A673 (cell line): ENCODE measurements at regions not wholly inside any gene's neighbourhood (a gene's known extent, or its start where the extent isn't known, plus 50 kb on each side); places are given as distances from the start of the nearest gene placed in this dataset.

Source experiments
- BruUV-seq: library from RNA; stranded (reverse); fragments of 400-500 nt; replicated peaks from 2 replicates; lab custom pipeline; 2021; lab: Mats Ljungman, UMichigan
- CTCF ChIA-PET: fragments of 300-600 bp; sonication (Branson Sonifier 250); formaldehyde crosslinking; loops from one replicate; lab custom pipeline; 2022; ENCODE audit warnings: antibody characterized with exemption; lab: Charles Lee
- POLR2A ChIA-PET: fragments of 300-600 bp; sonication (Branson Sonifier 250); formaldehyde crosslinking; loops from one replicate; lab custom pipeline; 2022; ENCODE audit warnings: antibody characterized with exemption; ENCODE audit not compliant: low non-redundant PET; lab: Charles Lee
- DNase-seq: peaks from one replicate; pipeline ENCODE4 v3.0.0-alpha.2; 2015; ENCODE audit warnings: low spot score
- H3K27ac ChIP-seq: fragments of 200-600 bp; sonication (generic); 2 replicates; pipeline ENCODE4 v1.5.1; 2016; ENCODE audit warnings: mixed run types, low read depth, mild to moderate bottlenecking, mixed read lengths, antibody characterized with exemption, low read length; ENCODE audit not compliant: poor library complexity, severe bottlenecking
- H3K27me3 ChIP-seq: fragments of 200-600 bp; sonication (generic); replicated peaks from 2 replicates; pipeline ENCODE4 v1.6.1; 2017; ENCODE audit warnings: mixed run types, low read depth, mild to moderate bottlenecking, mixed read lengths, antibody characterized with exemption, low read length; ENCODE audit not compliant: insufficient read depth, poor library complexity
- H3K36me3 ChIP-seq: fragments of 200-600 bp; sonication (generic); 2 replicates; pipeline ENCODE4 v1.6.1; 2016; ENCODE audit warnings: mixed run types, mild to moderate bottlenecking, mixed read lengths, antibody characterized with exemption, low read length; ENCODE audit not compliant: insufficient read depth, poor library complexity, severe bottlenecking
- H3K4me1 ChIP-seq: fragments of 200-600 bp; sonication (generic); 2 replicates; pipeline ENCODE4 v1.6.1; 2017; ENCODE audit warnings: mixed run types, mild to moderate bottlenecking, mixed read lengths, antibody characterized with exemption, low read length; ENCODE audit not compliant: insufficient read depth, poor library complexity, severe bottlenecking
- H3K4me3 ChIP-seq: fragments of 200-600 bp; sonication (generic); 2 replicates; pipeline ENCODE4 v1.5.1; 2016; ENCODE audit warnings: low read depth, mixed run types, mild to moderate bottlenecking, mixed read lengths, low read length; ENCODE audit not compliant: poor library complexity, severe bottlenecking
- H3K9me3 ChIP-seq: fragments of 200-600 bp; sonication (generic); 2 replicates; pipeline ENCODE4 v1.6.1; 2016; ENCODE audit warnings: mixed run types, low read depth, mild to moderate bottlenecking, mixed read lengths, antibody characterized with exemption, low read length; ENCODE audit not compliant: poor library complexity, severe bottlenecking
- CTCF ChIP-seq: fragments of 300-800, 200-600 bp; sonication (generic); conservative IDR thresholded peaks from 2 replicates; pipeline ENCODE4 v1.5.1; 2017; ENCODE audit warnings: low read depth, mild to moderate bottlenecking, antibody characterized with exemption, low read length, moderate library complexity, mixed read lengths
- EZH2 ChIP-seq: fragments of 200-600 bp; sonication (generic); IDR thresholded peaks from 2 replicates; pipeline ENCODE4 v1.6.1; 2017; ENCODE audit warnings: borderline replicate concordance, low read depth, mild to moderate bottlenecking, mixed read lengths, antibody characterized with exemption, low read length; ENCODE audit not compliant: poor library complexity, severe bottlenecking
- intact Hi-C: fragments of 100-400 bp; cut with micrococcal nuclease; formaldehyde crosslinking; loops from one replicate; pipeline ENCODE4 v1.10.0; 2022; ENCODE audit not compliant: unreplicated experiment

GRCh38 chr9:94478755-94479730, 75.8 kb upstream of the PCAT7 start:
- Histone ChIP-seq H3K27ac (no peak overlapping the region), H3K36me3 (no peaks in the 10 kb centered on the region), H3K4me1 (no peaks in the 10 kb centered on the region), H3K9me3 (no peaks in the 10 kb centered on the region), H3K4me3 (no peak overlapping the region), H3K27me3 (no peaks in the 10 kb centered on the region)
- no TSS peak for BruUV-seq
- no peak for DNase-seq
- POLR2A ChIA-PET, result no interaction called here
- TF ChIP-seq CTCF, result no peak
- TF ChIP-seq EZH2, result no peak
- CTCF ChIA-PET, result no interaction called here
- intact Hi-C loops, result no loop called here

DNA sequence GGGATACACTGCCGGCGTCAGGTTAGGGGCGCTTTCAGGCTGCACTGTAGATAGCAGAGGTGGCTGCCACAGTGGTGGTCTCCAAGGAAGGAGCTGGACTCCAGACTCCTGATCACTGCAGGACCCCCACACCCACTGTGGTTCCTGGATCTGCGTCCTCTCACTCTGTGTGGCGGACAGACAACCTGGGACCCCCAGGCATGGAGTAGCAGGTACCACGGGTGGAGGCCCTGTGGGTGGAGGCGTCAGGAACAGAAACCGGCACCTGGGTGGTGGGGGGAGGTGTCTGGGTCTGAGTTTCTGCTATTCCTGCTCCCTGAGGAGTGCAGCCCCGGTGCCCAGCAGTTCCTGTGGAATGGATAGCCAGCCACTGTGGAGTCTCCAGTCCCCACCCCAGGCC, 75.1 kb upstream of the PCAT7 start:
- no peak for TF ChIP-seq EZH2
- no peak for TF ChIP-seq CTCF
- no TSS peak for BruUV-seq
- H3K27ac ChIP-seq, result no peak overlapping the region
- ChIA-PET CTCF (no interaction called here), POLR2A (no interaction called here)
- no peaks in the 10 kb centered on the region for H3K4me1 ChIP-seq
- DNase-seq, result no peak
- H3K4me3 ChIP-seq, result no peak overlapping the region
- H3K9me3 ChIP-seq, result no peaks in the 10 kb centered on the region
- intact Hi-C loops, result no loop called here
- H3K36me3 ChIP-seq, result no peaks in the 10 kb centered on the region
- H3K27me3 ChIP-seq, result no peaks in the 10 kb centered on the region

DNA sequence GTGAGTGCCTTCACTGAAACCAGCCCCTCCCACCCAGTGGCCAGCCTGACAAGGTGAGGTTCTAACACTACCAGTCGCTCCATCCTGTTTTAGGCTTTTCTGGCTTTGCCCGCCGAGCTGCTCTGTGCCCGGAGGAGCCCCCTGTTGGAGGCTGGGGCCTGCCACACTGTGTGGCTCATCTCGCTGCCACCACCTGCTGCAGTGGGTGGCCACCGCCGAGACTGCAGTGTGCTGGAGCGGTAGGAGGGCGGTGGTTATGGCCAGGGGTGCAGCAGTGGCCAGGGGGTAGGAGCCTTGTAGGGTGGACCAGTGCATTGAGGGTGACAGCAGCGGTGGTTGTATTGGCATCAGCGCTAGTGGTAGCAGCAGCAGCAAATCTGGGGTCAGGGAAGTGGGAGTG, 74.7 kb upstream of the PCAT7 start:
- no peak for DNase-seq
- intact Hi-C loops, result no loop called here
- CTCF ChIA-PET, result no interaction called here

More for the DNA sequence above, 74.7 kb upstream of the PCAT7 start:
- TF ChIP-seq CTCF (no peak), EZH2 (no peak)
- Histone ChIP-seq H3K4me1 (no peaks in the 10 kb centered on the region), H3K27me3 (no peaks in the 10 kb centered on the region), H3K4me3 (no peak overlapping the region), H3K27ac (no peak overlapping the region), H3K36me3 (no peaks in the 10 kb centered on the region), H3K9me3 (no peaks in the 10 kb centered on the region)
- POLR2A ChIA-PET, result no interaction called here
- BruUV-seq, result no TSS peak
